H1 (cell line): ENCODE measurements at regions not wholly inside any gene's neighbourhood (a gene's known extent, or its start where the extent isn't known, plus 50 kb on each side); places are given as distances from the start of the nearest gene placed in this dataset.

Experiments used
- POLR2A ChIP-seq, 2 experiments: IDR thresholded peaks; 1 replicate in 1 of 2; 2 replicates in 1 of 2; pipeline ENCODE4 v1.6.1; 2011; ENCODE audit warnings: low read depth in 2 of 2, low read length in 2 of 2, mild to moderate bottlenecking in 2 of 2; ENCODE audit errors: control extremely low read depth in 1 of 2
- POLR2AphosphoS5 ChIP-seq: IDR thresholded peaks from 2 replicates; pipeline ENCODE4 v1.6.1; 2011; ENCODE audit warnings: low read depth, low read length

DNA sequence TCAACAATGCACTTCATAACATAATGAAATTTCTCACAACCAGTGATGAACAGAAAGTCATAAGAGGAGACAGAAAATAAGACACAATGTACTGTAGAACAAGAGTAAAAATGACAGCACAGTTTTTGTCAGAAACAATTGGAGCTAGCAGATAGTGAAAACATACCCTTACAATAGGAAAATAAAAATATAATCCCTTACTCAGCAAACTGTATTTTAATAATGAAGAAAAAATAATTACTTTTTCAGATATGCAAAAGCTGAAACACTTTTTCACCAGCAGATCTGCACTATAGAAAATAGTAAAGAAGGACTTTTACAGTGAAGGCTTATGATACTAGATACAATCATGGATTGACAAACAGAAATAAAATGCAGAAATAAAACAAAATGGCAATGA lies 126.3 kb downstream of the TRAM1L1 start:
- TF ChIP-seq POLR2AphosphoS5 (no peak), POLR2A (IDR thresholded peaks at IDR 0.05; ENCODE audit: control extremely low read depth in 1 of 2, low read depth in 2 of 2, low read length in 2 of 2) (no peak)
